ENCODE measurements at regions not wholly inside any gene's neighbourhood (a gene's known extent, or its start where the extent isn't known, plus 50 kb on each side); places are given as distances from the start of the nearest gene placed in this dataset.

- Histone ChIP-seq H3K4me3 (no peak overlapping the region), H3K9me3 (no peaks in the 10 kb centered on the region), H3K36me3 (ENCODE audit: low read depth) (no peaks in the 10 kb centered on the region), H3K4me1 (ENCODE audit: low read depth) (no peaks in the 10 kb centered on the region)
- intact Hi-C loops (cut with DNase I, micrococcal nuclease), result no loop called here
- TF ChIP-seq CTCF (IDR thresholded peaks at IDR 0.05), result no peak
- no peak for DNase-seq
- ATAC-seq, result no peak
Measured at GRCh38 chr2:3040066-3040428, 337.6 kb downstream of the EIPR1 start.

GRCh38 chr2:3039188-3040065 is 338.2 kb downstream of the EIPR1 start:
- no peak for TF ChIP-seq CTCF (IDR thresholded peaks at IDR 0.05)
- DNase-seq, result no peak
- no peak for ATAC-seq
- Histone ChIP-seq H3K4me1 (ENCODE audit: low read depth) (no peaks in the 10 kb centered on the region), H3K4me3 (no peak overlapping the region), H3K9me3 (no peaks in the 10 kb centered on the region), H3K36me3 (ENCODE audit: low read depth) (no peaks in the 10 kb centered on the region)
- intact Hi-C loops (cut with DNase I, micrococcal nuclease), result no loop called here

DNA sequence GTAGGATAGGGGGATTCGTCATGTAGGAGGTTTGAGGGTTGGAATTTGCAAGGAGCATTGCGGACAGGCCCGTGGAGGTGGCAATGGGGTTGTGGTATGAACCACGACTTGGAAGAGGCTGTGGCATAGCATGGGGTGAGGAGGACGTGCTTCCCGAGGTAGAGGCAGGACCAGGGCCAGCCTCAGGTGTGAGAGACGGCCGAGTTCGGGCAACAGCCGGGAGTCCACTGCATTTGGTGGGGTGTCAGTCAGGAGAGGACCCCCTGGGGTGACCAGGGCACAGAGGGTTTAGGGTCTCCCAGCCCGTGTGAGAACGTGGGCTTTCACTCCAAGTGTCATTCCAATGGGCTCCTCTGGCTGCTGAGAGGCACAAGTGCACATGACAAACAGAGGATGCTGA is 339.0 kb downstream of the EIPR1 start:
- DNase-seq (no peak), ATAC-seq (no peak)
- Histone ChIP-seq H3K36me3 (ENCODE audit: low read depth) (no peaks in the 10 kb centered on the region), H3K9me3 (no peaks in the 10 kb centered on the region), H3K4me1 (ENCODE audit: low read depth) (no peaks in the 10 kb centered on the region), H3K4me3 (no peak overlapping the region)
- no peak for TF ChIP-seq CTCF (IDR thresholded peaks at IDR 0.05)
- intact Hi-C loops (cut with DNase I, micrococcal nuclease), result no loop called here

DNA sequence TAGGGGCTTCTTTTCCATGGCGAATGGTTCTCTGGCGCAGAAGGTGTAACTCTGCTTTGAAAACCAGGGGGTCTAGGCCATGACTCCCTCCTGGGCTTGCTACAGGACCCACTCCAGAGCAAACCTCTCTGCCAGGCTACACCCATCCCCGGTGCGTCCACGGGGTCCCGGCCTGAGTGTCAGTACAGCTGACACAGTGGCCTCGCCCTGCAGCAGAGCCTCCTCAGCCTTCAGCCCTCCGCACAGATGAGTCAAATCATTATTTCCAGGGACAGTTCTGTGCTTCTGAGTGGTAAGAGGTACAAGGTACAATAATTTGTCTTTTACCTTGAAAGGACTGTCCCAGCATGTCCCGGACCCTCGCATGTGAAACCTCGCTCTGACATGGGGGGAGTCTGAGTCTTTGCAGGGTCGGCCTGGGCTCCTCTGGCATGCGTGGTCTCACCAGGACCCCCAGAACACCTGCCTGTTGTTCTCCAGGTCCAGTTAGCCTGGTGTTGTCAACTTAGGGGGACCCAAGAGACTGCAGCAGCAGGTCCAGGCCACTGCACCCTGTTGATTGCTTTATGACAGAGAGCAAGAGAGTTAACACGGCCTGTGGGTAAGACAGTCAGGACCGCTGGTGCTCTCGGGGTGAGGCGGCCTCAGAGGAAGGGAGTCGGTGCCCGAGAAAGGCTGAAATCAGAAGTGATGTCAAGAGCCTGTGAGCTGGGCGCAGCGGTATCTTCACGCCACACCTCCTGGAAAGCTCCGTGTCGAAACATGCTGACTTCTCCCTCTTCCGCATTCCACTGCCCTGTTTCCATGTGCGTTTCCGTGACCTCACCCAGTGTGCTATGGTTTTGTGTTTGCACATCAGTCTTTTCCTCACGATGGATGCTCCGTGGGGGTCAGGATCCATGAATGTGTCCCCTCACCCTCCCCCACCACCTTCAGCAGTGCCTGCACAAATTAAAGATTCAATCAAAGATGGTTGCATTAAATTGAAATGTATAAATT is 340.1 kb downstream of the EIPR1 start:
- intact Hi-C loops (cut with DNase I, micrococcal nuclease), result no loop called here
- H3K9me3 ChIP-seq, result no peaks in the 10 kb centered on the region
- no peak for DNase-seq
- H3K36me3 ChIP-seq (ENCODE audit: low read depth), result no peaks in the 10 kb centered on the region
- TF ChIP-seq CTCF (IDR thresholded peaks at IDR 0.05), result no peak
- no peaks in the 10 kb centered on the region for H3K4me1 ChIP-seq (ENCODE audit: low read depth)
- ATAC-seq, result no peak
- no peak overlapping the region for H3K4me3 ChIP-seq

DNA sequence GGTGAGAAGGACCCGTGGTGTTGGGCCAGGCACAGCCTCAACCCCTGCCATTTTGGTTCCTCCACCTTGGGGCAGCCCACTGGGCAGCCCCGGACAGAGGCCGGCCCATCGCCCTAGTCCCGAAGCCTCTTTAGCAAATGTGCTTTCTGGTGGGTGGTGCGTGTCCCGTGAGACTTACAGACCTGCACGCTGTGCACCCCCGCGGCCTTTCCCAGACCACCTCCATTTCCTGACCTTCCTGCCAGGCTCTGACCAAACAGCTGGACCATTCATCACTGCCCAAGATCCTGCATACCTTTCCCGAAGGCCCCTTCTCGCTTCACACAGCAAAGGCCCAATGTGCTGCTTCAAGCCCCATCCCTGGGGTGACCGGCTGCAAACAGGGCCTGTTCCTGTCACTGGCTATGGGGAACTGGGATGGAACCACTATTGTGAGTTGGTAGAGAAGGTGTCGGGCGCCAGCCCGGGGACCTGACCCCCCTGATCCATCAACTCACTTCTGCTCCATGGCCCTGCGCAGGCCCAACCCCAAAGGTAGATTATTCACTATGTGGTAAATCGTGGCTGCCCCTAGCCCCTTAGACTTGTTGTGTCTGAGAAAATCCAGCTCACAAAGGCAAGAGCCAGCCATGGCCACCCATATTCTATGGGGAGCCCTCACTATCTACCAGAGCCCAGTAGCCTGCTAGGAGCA is 341.0 kb downstream of the EIPR1 start:
- intact Hi-C loops (cut with DNase I, micrococcal nuclease), result no loop called here
- Histone ChIP-seq H3K4me3 (no peak overlapping the region), H3K36me3 (ENCODE audit: low read depth) (no peaks in the 10 kb centered on the region), H3K9me3 (no peaks in the 10 kb centered on the region), H3K4me1 (ENCODE audit: low read depth) (no peaks in the 10 kb centered on the region)
- DNase-seq (no peak), ATAC-seq (no peak)
- no peak for TF ChIP-seq CTCF (IDR thresholded peaks at IDR 0.05)

All from mucosa of descending colon (tissue), 3 donors.